Activated T-helper 17 cell treated with anti-CD3 and anti-CD28 coated beads, Interleukin-2, amount 50 U/mL, for 72 hours (primary cell): ENCODE measurements at regions not wholly inside any gene's neighbourhood (a gene's known extent, or its start where the extent isn't known, plus 50 kb on each side); places are given as distances from the start of the nearest gene placed in this dataset.
"Not testable (repeated sequence)": the region's sequence is repeated elsewhere in the genome, so short reads cannot be mapped to it uniquely, and the experiment has no call there.

ENCODE experiments used
- ATAC-seq: fragments of 150-1000 bp; cut with Tn5 transposase; replicated peaks from 2 replicates; pipeline ENCODE4 v1.10.0; 2021; ENCODE audit warnings: mild to moderate bottlenecking, moderate library complexity
- H3K27ac Mint-ChIP-seq: one replicate; pipeline ENCODE4 v1.8.0; 2022; ENCODE audit warnings: mixed read lengths
- H3K27me3 Mint-ChIP-seq: one replicate; pipeline ENCODE4 v1.8.0; 2022; ENCODE audit warnings: mixed read lengths
- H3K36me3 Mint-ChIP-seq: one replicate; pipeline ENCODE4 v1.8.0; 2022; ENCODE audit warnings: low read depth, mild to moderate bottlenecking, mixed read lengths
- H3K4me1 Mint-ChIP-seq: one replicate; pipeline ENCODE4 v1.8.0; 2022; ENCODE audit warnings: mixed read lengths
- H3K4me3 Mint-ChIP-seq: one replicate; pipeline ENCODE4 v1.8.0; 2022; ENCODE audit warnings: mild to moderate bottlenecking, mixed read lengths
- H3K9me3 Mint-ChIP-seq: one replicate; pipeline ENCODE4 v1.8.0; 2022; ENCODE audit warnings: mixed read lengths

DNA sequence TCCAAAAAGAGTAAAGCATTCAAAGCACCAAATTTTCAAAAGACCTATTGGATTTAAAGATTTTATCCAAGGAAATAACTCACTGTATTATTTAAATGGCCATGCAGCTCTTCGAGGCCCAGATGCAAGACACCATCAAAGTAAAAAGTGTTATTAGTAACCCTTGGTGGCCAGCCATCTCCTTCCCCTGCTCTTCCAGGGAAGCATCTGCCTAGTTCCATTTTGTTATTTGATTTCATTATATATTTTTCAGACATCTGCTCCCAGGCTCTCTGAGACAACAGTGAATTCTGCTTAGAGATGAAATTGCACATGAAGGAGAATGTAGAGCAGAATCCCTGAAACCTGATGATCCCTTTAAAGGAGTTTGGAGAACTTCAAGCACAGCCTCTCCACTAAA lies 252.3 kb upstream of the TBX18 start:
- Mint-ChIP-seq H3K36me3 (no peaks in the 10 kb centered on the region), H3K9me3 (peaks cover 5% of the 10 kb centered on the region), H3K4me1 (no peaks in the 10 kb centered on the region), H3K4me3 (no peak overlapping the region), H3K27ac (no peak overlapping the region), H3K27me3 (peaks cover 5% of the 10 kb centered on the region)
- no peak for ATAC-seq

GRCh38 chr6:85015396-85015990 lies 251.1 kb upstream of the TBX18 start:
- Mint-ChIP-seq H3K36me3 (no peaks in the 10 kb centered on the region), H3K4me1 (no peaks in the 10 kb centered on the region), H3K4me3 (no peak overlapping the region), H3K27me3 (peaks cover 5% of the 10 kb centered on the region), H3K27ac (no peak overlapping the region), H3K9me3 (peaks cover 5% of the 10 kb centered on the region)
- ATAC-seq, result no peak

GRCh38 chr6:85010865-85011264 lies 246.5 kb upstream of the TBX18 start:
- ATAC-seq, result no peak
- Mint-ChIP-seq H3K27ac (no peak overlapping the region), H3K4me3 (no peak overlapping the region), H3K4me1 (no peaks in the 10 kb centered on the region), H3K27me3 (peaks cover 5% of the 10 kb centered on the region), H3K9me3 (peaks cover 5% of the 10 kb centered on the region), H3K36me3 (no peaks in the 10 kb centered on the region)

DNA sequence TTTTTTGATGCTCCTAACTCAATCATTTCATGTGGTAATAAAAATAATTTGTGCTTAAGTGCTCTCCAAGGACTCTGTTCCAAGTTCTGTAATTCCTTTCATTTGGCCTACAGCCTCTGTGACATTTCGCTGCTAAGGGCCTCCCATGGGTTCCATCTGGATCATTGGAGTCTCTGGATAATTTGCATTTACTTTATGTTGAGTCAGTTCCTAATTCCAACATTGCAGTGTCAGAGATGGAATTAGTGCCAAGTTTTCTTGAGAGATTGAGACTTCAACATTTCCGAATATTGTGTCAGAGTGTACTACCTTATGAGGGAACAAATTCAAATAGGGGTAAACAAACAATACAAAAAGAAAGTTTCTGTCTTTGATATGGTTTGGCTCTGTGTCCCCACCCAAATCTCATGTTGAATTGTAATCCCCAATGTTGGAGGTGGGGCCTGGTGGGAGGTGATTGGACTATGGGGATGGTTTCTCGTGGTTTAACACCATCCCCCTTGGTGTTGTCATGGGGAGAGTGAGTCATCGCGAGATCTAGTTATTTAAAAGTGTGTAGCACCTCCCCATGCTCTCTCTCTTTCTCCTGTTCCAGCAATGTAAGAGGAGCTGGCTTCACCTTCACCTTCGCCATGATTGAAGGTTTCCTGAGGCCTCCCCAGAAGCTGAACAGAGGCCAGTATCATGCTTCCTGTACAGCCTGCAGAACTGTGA lies 244.1 kb upstream of the TBX18 start:
- no peaks in the 10 kb centered on the region for H3K4me1 Mint-ChIP-seq
- H3K27ac Mint-ChIP-seq, result no peak overlapping the region
- no peaks in the 10 kb centered on the region for H3K36me3 Mint-ChIP-seq
- H3K4me3 Mint-ChIP-seq, result no peak overlapping the region
- H3K9me3 Mint-ChIP-seq, result no peaks in the 10 kb centered on the region
- no peak for ATAC-seq
- no peaks in the 10 kb centered on the region for H3K27me3 Mint-ChIP-seq

- Mint-ChIP-seq H3K27me3 (no peaks in the 10 kb centered on the region), H3K36me3 (no peaks in the 10 kb centered on the region), H3K9me3 (no peaks in the 10 kb centered on the region), H3K4me1 (no peaks in the 10 kb centered on the region), H3K27ac (no peak overlapping the region), H3K4me3 (no peak overlapping the region)
- no peak for ATAC-seq
Measured at GRCh38 chr6:85006362-85006761, 242.0 kb upstream of the TBX18 start.

- no peak for ATAC-seq
- no peaks in the 10 kb centered on the region for H3K9me3 Mint-ChIP-seq
- H3K4me1 Mint-ChIP-seq, result no peaks in the 10 kb centered on the region
Measured at GRCh38 chr6:85005494-85005893, 241.1 kb upstream of the TBX18 start.

DNA sequence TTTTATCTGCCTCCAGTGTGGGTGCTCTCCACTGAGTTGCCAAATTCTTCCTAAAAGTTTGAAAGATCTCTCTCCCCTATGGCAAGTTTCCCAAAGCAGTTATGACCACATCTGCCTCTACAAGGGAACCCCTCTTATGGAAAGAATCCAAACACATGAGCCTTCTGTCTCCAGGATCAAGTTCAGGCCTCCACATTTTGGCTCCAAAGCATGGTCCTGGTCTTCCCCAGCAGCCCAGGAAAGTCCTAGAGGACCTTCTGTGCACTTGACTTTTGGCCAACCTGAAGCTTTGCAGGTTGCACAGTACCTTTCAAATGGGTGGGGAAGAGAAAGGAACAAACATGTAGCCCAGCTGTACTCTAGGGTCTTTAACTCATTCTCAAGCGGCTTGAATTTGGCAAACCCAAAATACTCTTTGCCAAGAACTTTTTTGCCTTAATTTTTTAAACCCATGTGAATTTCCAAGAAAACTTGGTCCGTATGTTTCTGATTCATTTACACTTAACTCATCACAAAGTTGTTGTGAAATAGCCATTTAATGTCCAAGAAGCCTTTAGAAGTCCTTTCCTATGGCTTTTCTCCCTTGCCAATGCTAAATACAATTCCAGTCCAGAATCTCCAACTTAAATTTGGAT lies 240.1 kb upstream of the TBX18 start:
- Mint-ChIP-seq H3K36me3 (no peaks in the 10 kb centered on the region), H3K27ac (no peak overlapping the region), H3K27me3 (no peaks in the 10 kb centered on the region), H3K4me1 (no peaks in the 10 kb centered on the region), H3K4me3 (no peak overlapping the region), H3K9me3 (no peaks in the 10 kb centered on the region)
- ATAC-seq, result no peak

More at GRCh38 chr6:85005494-85005893, 241.1 kb upstream of the TBX18 start:
- no peaks in the 10 kb centered on the region for H3K36me3 Mint-ChIP-seq
- no peaks in the 10 kb centered on the region for H3K27me3 Mint-ChIP-seq
- H3K27ac Mint-ChIP-seq, result no peak overlapping the region
- no peak overlapping the region for H3K4me3 Mint-ChIP-seq

GRCh38 chr6:85002847-85003246 lies 238.4 kb upstream of the TBX18 start:
- H3K27me3 Mint-ChIP-seq, result no peaks in the 10 kb centered on the region
- no peaks in the 10 kb centered on the region for H3K36me3 Mint-ChIP-seq
- H3K4me3 Mint-ChIP-seq, result no peak overlapping the region
- no peaks in the 10 kb centered on the region for H3K9me3 Mint-ChIP-seq
- H3K27ac Mint-ChIP-seq, result no peak overlapping the region
- H3K4me1 Mint-ChIP-seq, result no peaks in the 10 kb centered on the region
- no peak for ATAC-seq

GRCh38 chr6:85000001-85000400 lies 235.6 kb upstream of the TBX18 start:
- H3K9me3 Mint-ChIP-seq, result peaks cover 2% of the 10 kb centered on the region
- H3K27ac Mint-ChIP-seq, result no peak overlapping the region
- no peak overlapping the region for H3K4me3 Mint-ChIP-seq
- H3K4me1 Mint-ChIP-seq, result no peaks in the 10 kb centered on the region
- no peaks in the 10 kb centered on the region for H3K36me3 Mint-ChIP-seq
- no peaks in the 10 kb centered on the region for H3K27me3 Mint-ChIP-seq
- ATAC-seq, result no peak

GRCh38 chr6:84998223-84998622 lies 233.8 kb upstream of the TBX18 start:
- Mint-ChIP-seq H3K4me1 (no peaks in the 10 kb centered on the region), H3K36me3 (no peaks in the 10 kb centered on the region), H3K4me3 (no peak overlapping the region), H3K27ac (no peak overlapping the region), H3K27me3 (no peaks in the 10 kb centered on the region), H3K9me3 (peaks cover 5% of the 10 kb centered on the region)
- ATAC-seq, result no peak

DNA sequence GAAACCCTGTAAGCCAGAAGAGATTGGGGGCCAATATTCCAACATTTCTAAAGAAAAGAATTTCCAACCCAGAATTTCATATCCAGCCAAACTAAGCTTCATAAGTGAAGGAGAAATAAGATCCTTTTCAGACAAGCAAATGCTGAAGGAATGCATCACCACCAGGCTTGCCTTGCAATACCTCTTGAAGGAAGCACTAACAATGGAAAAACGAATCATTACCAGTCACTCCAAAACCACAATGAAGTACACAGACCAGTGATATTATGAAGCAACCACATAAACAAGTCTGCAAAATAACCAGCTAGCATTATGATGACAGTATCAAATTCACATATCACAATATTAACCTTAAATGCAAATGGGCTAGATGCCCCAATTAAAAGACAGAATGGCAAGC lies 224.4 kb upstream of the TBX18 start:
- not testable (repeated sequence) for H3K4me3 Mint-ChIP-seq, H3K36me3 Mint-ChIP-seq, H3K27ac Mint-ChIP-seq, H3K4me1 Mint-ChIP-seq, ATAC-seq, H3K27me3 Mint-ChIP-seq
- peaks cover 27% of the 10 kb centered on the region for H3K9me3 Mint-ChIP-seq

DNA sequence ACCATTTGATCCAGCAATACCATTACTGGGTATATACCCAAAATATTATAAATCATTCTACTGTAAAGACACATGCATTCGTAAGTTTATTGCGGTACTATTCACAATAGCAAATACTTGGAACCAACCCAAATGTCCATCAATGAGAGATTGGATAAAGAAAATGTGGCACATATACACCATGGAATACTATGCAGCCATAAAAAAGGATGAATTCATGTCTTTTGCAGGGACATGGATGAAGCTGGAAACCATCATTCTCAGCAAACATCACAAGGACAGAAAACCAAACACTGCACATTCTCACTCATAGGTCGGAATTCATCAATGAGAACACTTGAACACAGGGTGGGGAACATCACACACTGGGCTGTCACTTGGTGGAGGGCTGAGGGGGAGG lies 221.1 kb upstream of the TBX18 start:
- H3K27me3 Mint-ChIP-seq, H3K4me1 Mint-ChIP-seq, H3K27ac Mint-ChIP-seq, H3K4me3 Mint-ChIP-seq, H3K36me3 Mint-ChIP-seq, ATAC-seq: not testable (repeated sequence)
- H3K9me3 Mint-ChIP-seq, result peaks cover 36% of the 10 kb centered on the region

DNA sequence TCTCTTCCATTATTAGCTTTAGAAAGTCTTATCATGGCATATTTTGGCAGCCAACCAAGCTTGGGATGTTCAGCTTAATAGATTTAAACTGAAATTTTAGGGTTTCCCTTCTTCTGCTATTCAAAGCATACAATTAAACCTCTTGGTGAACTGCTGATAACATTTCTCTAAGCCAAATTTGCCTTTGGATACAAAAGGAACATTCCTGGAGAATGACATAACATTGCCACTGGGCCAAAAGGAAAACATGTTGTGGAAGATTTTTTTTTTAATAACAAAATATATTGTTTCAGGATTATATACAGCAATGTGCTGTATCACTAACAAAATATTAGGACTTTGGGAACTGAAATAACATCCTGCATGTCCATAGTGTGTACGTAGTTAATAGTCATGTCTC lies 215.1 kb upstream of the TBX18 start:
- peaks cover 27% of the 10 kb centered on the region for H3K9me3 Mint-ChIP-seq
- no peaks in the 10 kb centered on the region for H3K27me3 Mint-ChIP-seq
- H3K27ac Mint-ChIP-seq, result no peak overlapping the region
- H3K36me3 Mint-ChIP-seq, result no peaks in the 10 kb centered on the region
- no peaks in the 10 kb centered on the region for H3K4me1 Mint-ChIP-seq
- H3K4me3 Mint-ChIP-seq, result no peak overlapping the region
- ATAC-seq, result no peak

DNA sequence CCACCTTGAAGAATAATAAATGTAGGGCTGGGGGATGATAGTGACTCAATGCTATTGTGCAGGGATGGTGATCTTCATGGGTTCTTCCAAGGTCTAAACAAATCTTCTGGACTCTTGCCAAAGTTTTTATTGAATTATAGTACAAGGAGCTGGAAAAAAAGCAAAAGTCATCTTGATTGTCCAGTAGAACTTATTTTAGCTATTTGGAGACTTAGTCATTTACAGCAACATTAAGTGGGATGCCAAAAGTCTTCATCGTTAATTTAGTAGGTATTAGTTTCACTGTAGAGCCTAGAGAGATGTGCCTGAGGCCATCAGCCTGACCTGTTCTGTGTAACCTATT lies 212.9 kb upstream of the TBX18 start:
- no peak overlapping the region for H3K27ac Mint-ChIP-seq
- ATAC-seq, result no peak
- H3K36me3 Mint-ChIP-seq, result no peaks in the 10 kb centered on the region
- peaks cover 16% of the 10 kb centered on the region for H3K9me3 Mint-ChIP-seq
- no peaks in the 10 kb centered on the region for H3K27me3 Mint-ChIP-seq
- no peak overlapping the region for H3K4me3 Mint-ChIP-seq
- H3K4me1 Mint-ChIP-seq, result no peaks in the 10 kb centered on the region

DNA sequence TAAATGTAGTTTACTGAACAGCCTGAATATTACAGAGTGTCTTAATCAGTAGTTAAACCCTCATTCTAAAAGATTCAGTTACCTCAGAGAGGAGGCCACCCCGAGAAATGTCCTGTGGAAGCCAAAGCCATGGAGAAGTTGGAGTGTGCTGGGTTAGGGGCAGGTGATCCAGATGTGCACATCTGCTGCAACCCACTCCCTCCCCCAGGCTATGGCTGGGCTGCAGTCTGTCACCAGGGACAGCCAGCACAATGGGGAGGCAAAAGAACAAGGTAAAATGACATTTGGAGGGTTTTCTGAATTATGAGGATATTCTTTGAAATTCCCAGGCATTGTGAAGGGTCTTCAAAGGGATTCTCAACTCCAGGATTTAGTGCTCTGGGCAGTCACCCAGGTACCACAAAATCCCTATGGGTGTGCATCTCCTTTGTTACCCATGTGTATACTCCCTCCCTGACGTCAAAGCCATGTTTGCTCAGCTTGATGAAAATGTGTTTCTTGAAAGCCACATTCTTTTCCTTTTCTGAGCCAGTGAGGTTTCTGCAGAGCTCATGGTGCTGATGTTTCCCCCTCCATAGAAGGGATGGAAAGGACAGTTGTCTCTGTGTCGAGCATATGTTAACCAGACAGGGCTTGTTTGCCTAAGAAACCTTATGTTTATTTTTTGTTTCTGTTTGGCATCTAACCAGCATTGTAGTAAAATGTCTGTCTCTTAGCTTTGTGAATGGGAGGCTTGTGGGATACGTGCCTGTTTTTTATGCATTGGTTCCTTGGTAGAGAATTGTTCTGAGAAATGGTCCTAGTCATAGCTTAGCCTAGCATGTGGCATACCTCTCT lies 212.3 kb upstream of the TBX18 start:
- no peak for ATAC-seq
- Mint-ChIP-seq H3K27ac (no peak overlapping the region), H3K36me3 (no peaks in the 10 kb centered on the region), H3K27me3 (no peaks in the 10 kb centered on the region), H3K4me1 (no peaks in the 10 kb centered on the region), H3K9me3 (peaks cover 13% of the 10 kb centered on the region), H3K4me3 (no peak overlapping the region)
